ENCODE measurements at regions not wholly inside any gene's neighbourhood (a gene's known extent, or its start where the extent isn't known, plus 50 kb on each side); places are given as distances from the start of the nearest gene placed in this dataset.

DNA sequence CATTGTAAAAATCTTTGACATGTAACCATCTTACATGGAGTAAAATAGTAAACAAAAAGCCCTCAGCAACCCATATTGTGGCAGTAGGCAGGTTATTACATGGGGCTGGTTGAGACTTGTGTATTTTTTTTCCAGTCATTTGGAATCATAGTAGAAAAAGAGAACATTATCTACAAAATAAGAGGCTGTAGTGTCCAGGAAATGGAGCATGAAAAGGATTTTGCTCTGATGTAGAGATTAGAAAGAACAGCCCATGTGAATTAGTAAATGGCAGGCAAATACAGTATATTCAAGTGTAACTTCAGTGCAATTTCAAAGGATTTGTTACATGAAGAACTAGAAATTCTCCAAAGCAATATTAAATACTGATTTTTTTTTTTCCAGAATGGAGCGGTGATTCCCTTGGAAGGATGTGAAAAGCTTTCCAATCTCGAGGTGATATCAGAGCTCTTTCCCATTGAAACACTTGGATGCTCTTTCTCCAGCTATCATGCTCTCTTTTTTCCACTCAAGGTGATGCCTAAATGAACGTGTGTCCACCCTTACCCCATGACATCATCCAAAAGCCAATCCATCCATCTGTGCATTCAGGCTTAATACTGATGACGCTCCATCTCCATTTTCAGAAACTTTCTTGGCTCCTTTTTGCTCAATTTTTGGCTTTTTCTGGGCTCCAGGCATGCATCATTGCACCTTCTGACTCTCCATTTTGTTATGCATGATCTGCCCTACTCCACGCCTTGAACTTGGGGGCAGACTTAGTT is 1034.7 kb downstream of the TYW1 start:
- no peak for TF ChIP-seq POLR2A (IDR thresholded peaks at IDR 0.05)
- TF ChIP-seq, protein P1, sequence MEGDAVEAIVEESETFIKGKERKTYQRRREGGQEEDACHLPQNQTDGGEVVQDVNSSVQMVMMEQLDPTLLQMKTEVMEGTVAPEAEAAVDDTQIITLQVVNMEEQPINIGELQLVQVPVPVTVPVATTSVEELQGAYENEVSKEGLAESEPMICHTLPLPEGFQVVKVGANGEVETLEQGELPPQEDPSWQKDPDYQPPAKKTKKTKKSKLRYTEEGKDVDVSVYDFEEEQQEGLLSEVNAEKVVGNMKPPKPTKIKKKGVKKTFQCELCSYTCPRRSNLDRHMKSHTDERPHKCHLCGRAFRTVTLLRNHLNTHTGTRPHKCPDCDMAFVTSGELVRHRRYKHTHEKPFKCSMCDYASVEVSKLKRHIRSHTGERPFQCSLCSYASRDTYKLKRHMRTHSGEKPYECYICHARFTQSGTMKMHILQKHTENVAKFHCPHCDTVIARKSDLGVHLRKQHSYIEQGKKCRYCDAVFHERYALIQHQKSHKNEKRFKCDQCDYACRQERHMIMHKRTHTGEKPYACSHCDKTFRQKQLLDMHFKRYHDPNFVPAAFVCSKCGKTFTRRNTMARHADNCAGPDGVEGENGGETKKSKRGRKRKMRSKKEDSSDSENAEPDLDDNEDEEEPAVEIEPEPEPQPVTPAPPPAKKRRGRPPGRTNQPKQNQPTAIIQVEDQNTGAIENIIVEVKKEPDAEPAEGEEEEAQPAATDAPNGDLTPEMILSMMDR (IDR thresholded peaks at IDR 0.05): no peak
